AG04450 (cell line): ENCODE measurements at regions not wholly inside any gene's neighbourhood (a gene's known extent, or its start where the extent isn't known, plus 50 kb on each side); places are given as distances from the start of the nearest gene placed in this dataset.
A peak's percentile ranks its signal among the peaks of the same experiment; 100 is the strongest.

Experiments
- CTCF ChIA-PET: fragments of 300-600, 350-600 bp; formaldehyde crosslinking; extraction: SDS; loops from one replicate; lab custom pipeline; 2022; ENCODE audit warnings: antibody characterized with exemption, inconsistent platforms; lab: Charles Lee
- POLR2A ChIA-PET: fragments of 350-600 bp; formaldehyde crosslinking; extraction: SDS; loops from one replicate; lab custom pipeline; 2021; ENCODE audit warnings: antibody characterized with exemption, inconsistent platforms; lab: Yijun Ruan, JAX
- DNase-seq: peaks from one replicate; pipeline ENCODE4 v3.0.0-alpha.2; 2011; ENCODE audit warnings: low read depth, low spot score
- H3K27ac ChIP-seq: one replicate; pipeline ENCODE4 v1.5.1; 2012; ENCODE audit warnings: low read depth, low read length, control low read depth
- H3K27me3 ChIP-seq: one replicate; pipeline ENCODE4 v1.6.0; 2012; ENCODE audit warnings: low read length; ENCODE audit not compliant: control insufficient read depth, insufficient read depth
- H3K4me3 ChIP-seq: 2 replicates; pipeline ENCODE4 v1.5.1; 2011; ENCODE audit warnings: mild to moderate bottlenecking, low read depth, low read length, control low read depth
- H3K9me3 ChIP-seq: 2 replicates; pipeline ENCODE4 v1.5.1; 2012; ENCODE audit warnings: low read length; ENCODE audit not compliant: control insufficient read depth, insufficient read depth
- TF ChIP-seq, protein P1 (sequence below): IDR thresholded peaks from 2 replicates; pipeline ENCODE4 v1.5.1; 2011; ENCODE audit warnings: low read depth, low read length, control low read depth, inconsistent platforms

GRCh38 chr10:4626919-4627318 is 199.1 kb upstream of the AKR1E2 start:
- ChIA-PET POLR2A (no interaction called here), CTCF (no interaction called here)
- no peaks in the 10 kb centered on the region for H3K27me3 ChIP-seq
- H3K4me3 ChIP-seq: no peak overlapping the region
- DNase-seq: no peak
- H3K9me3 ChIP-seq: peaks cover 4% of the 10 kb centered on the region; the same call in 1 of the 2 replicates
- H3K27ac ChIP-seq: no peak overlapping the region
- TF ChIP-seq, protein P1, sequence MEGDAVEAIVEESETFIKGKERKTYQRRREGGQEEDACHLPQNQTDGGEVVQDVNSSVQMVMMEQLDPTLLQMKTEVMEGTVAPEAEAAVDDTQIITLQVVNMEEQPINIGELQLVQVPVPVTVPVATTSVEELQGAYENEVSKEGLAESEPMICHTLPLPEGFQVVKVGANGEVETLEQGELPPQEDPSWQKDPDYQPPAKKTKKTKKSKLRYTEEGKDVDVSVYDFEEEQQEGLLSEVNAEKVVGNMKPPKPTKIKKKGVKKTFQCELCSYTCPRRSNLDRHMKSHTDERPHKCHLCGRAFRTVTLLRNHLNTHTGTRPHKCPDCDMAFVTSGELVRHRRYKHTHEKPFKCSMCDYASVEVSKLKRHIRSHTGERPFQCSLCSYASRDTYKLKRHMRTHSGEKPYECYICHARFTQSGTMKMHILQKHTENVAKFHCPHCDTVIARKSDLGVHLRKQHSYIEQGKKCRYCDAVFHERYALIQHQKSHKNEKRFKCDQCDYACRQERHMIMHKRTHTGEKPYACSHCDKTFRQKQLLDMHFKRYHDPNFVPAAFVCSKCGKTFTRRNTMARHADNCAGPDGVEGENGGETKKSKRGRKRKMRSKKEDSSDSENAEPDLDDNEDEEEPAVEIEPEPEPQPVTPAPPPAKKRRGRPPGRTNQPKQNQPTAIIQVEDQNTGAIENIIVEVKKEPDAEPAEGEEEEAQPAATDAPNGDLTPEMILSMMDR: no peak

DNA sequence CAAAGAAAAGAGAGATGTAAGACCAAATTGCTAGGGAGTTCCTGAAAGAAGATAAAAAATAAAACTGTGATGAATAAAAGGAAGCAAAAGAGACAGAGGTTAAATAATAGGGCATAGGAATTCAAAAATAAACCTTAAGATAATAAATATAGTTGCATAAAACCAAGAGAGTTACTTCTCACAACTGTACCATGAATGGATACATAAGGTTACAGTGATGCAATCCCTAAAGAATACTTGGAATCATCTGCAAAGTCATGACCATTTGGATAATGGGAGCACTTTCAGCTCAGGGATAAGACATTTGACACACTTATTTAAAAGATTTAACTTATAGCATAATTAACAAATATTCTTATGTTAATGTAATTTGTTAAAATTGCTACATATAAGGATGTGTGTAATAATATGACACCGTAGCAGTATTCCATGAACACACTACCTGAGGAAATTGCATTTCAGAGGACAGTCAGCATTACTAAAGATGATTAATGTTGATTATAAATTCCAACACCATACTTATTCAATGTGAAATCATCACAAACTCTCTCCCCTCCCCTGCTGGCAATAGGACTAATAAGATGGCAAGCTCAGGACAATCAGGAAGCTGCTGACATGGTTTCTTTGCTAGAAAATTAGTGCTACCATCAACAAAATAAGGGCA is 202.1 kb upstream of the AKR1E2 start:
- CTCF ChIA-PET: no interaction called here
- peak; percentile 7 for DNase-seq
- Histone ChIP-seq H3K27me3 (no peaks in the 10 kb centered on the region), H3K4me3 (no peak overlapping the region), H3K9me3 (peaks cover 4% of the 10 kb centered on the region; the same call in 1 of the 2 replicates), H3K27ac (no peak overlapping the region)
- POLR2A ChIA-PET: no interaction called here
- TF ChIP-seq, protein P1: no peak

DNA sequence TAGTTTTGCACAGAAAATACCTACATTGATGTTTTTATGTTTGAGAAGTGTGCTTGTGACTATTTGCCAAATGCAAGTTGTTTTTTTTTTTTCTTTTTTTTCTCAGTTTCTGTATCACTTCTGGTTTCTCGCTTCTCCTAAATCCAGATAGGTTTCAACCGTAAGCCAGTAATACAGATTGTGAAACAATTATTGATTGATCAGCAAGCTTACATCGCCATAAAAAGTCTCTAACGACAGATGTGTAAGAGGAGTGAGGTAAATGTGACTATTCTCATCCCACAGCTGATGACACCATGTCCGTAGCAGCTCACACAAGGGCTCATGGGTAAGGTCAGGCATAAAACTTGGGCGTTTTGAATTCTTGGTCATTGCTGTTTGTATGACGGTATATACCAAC is 202.8 kb upstream of the AKR1E2 start:
- POLR2A ChIA-PET: no interaction called here
- peaks cover 4% of the 10 kb centered on the region; the same call in 1 of the 2 replicates for H3K9me3 ChIP-seq
- CTCF ChIA-PET: no interaction called here
- DNase-seq: no peak
- no peak overlapping the region for H3K27ac ChIP-seq
- H3K4me3 ChIP-seq: no peak overlapping the region
- TF ChIP-seq, protein P1: no peak
- H3K27me3 ChIP-seq: no peaks in the 10 kb centered on the region

DNA sequence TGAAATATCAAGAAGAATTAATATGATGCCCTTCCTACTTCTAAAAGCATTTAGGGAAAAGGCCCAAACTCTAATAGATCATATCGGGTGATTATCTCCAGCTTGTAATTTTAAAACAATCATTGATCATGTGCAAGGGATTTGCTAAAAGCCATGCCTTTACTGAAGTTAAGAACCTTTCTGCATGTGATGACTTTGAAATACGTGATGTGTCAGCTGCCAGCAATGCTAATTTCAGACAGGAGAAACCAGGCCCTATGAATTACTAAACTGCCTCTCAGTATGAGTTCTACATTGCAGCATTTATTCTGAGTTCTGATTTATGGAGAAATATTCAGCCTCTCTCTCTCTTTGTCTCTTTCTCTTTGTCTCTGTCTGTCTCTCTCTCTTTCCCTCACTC is 203.6 kb upstream of the AKR1E2 start:
- Histone ChIP-seq H3K9me3 (peaks cover 4% of the 10 kb centered on the region; the same call in 1 of the 2 replicates), H3K27me3 (no peaks in the 10 kb centered on the region), H3K27ac (no peak overlapping the region), H3K4me3 (no peak overlapping the region)
- TF ChIP-seq, protein P1: no peak
- DNase-seq: no peak
- ChIA-PET POLR2A (no interaction called here), CTCF (no interaction called here)

GRCh38 chr10:4617589-4617988 is 208.4 kb upstream of the AKR1E2 start:
- DNase-seq: no peak
- Histone ChIP-seq H3K27ac (no peak overlapping the region), H3K27me3 (no peaks in the 10 kb centered on the region), H3K4me3 (no peak overlapping the region), H3K9me3 (no peaks in the 10 kb centered on the region)
- TF ChIP-seq, protein P1: no peak
- POLR2A ChIA-PET: no interaction called here
- CTCF ChIA-PET: interaction anchor here (1.7 kb wide), 1 partner anchor 39 kb away, joined by 5 read pairs; no protein-coding TSS in a partner anchor
